ENCODE measurements at regions not wholly inside any gene's neighbourhood (a gene's known extent, or its start where the extent isn't known, plus 50 kb on each side); places are given as distances from the start of the nearest gene placed in this dataset.
"Not testable (repeated sequence)": the region's sequence is repeated elsewhere in the genome, so short reads cannot be mapped to it uniquely, and the experiment has no call there.

DNA sequence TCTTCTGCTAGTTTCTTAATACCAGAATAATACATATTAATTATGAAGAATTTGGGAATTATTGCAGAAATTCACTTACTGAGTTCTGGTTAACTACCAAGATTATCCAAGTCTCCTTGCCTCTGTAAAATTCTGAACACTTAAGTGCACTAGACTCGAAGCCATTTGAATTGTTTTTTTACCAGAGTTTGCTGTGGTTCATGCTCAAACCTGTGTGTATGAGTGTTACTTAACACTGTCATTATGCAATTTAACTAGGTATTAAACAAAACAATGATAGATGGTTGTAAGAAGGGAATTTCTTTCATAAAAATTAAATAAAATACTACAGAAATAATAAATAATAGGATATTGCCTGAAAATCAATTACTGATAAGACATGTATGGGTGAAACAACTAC lies 145.6 kb upstream of the FAT4 start:
- DNase-seq (ENCODE audit: low spot score in 2 of 2): no peak
- H3K4me1 ChIP-seq: no peaks in the 10 kb centered on the region
- H3K4me3 ChIP-seq: no peak overlapping the region
- TF ChIP-seq, protein P1, sequence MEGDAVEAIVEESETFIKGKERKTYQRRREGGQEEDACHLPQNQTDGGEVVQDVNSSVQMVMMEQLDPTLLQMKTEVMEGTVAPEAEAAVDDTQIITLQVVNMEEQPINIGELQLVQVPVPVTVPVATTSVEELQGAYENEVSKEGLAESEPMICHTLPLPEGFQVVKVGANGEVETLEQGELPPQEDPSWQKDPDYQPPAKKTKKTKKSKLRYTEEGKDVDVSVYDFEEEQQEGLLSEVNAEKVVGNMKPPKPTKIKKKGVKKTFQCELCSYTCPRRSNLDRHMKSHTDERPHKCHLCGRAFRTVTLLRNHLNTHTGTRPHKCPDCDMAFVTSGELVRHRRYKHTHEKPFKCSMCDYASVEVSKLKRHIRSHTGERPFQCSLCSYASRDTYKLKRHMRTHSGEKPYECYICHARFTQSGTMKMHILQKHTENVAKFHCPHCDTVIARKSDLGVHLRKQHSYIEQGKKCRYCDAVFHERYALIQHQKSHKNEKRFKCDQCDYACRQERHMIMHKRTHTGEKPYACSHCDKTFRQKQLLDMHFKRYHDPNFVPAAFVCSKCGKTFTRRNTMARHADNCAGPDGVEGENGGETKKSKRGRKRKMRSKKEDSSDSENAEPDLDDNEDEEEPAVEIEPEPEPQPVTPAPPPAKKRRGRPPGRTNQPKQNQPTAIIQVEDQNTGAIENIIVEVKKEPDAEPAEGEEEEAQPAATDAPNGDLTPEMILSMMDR (IDR thresholded peaks at IDR 0.05): no peak
- H3K9me3 ChIP-seq: no peaks in the 10 kb centered on the region
- intact Hi-C loops (cut with DNase I): no loop called here
- no peak overlapping the region for H3K27ac ChIP-seq
- H3K27me3 ChIP-seq: no peaks in the 10 kb centered on the region
- no peaks in the 10 kb centered on the region for H3K36me3 ChIP-seq

DNA sequence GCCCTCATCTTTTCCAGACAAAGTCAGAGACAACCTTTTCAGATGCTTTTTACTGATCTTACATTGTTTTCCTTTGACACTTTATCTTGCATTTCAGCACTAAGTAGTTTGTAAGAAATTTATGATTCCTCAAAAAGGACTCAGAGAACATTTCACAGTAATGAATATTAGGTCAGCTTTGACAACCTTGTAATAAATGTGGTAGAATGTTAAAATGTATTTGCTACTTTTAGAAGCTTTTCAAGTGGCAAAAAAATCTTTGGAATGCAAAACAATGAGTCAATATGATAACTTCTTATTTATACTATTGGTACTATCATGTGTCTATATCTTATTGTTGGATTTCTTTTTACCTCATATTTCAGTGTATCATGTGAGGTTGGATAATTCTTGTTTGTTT lies 146.2 kb upstream of the FAT4 start:
- DNase-seq (ENCODE audit: low spot score in 2 of 2): no peak
- Histone ChIP-seq H3K4me3 (no peak overlapping the region), H3K9me3 (no peaks in the 10 kb centered on the region), H3K27me3 (no peaks in the 10 kb centered on the region), H3K36me3 (no peaks in the 10 kb centered on the region), H3K4me1 (no peaks in the 10 kb centered on the region), H3K27ac (no peak overlapping the region)
- TF ChIP-seq, protein P1 (IDR thresholded peaks at IDR 0.05): no peak
- intact Hi-C loops (cut with DNase I): no loop called here

DNA sequence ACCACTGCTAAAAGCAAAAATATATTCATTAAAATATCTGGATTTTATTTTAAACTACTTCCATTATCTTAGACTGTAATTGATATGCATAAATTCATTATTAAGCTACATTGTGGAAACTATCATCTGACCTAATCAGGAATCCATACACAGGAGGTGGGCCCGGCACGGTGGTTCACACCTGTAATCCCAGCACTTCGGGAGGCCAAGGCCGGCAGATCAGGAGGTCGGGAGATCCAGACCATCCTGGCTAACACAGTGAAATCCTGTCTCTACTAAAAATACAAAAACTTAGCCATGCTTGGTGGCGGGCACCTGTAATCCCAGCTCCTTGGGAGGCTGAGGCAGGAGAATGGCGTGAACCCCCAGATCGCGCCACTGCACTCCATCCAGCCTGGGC lies 148.7 kb upstream of the FAT4 start:
- H3K27ac ChIP-seq; H3K9me3 ChIP-seq; H3K27me3 ChIP-seq; DNase-seq (ENCODE audit: low spot score in 2 of 2); H3K36me3 ChIP-seq; H3K4me1 ChIP-seq; intact Hi-C loops (cut with DNase I); H3K4me3 ChIP-seq: not testable (repeated sequence)

DNA sequence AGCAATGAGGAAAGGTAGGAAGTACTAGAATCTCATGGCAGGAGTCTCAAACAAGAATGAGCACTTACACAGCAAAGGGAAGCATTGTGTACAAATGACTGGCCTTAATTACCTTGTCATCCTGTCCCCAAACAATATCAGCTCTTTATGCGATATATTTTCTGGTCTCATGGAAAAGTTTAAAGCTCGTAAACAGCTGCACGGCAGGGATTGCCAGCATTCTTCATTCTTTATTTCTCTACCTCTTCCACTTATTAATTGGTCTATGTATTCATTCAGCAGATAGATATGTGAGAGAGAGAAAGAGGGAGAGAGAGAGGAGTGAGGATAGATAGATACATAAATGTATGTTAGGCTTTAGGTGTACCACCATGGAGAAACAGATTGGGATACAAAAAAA lies 155.8 kb upstream of the FAT4 start:
- TF ChIP-seq, protein P1 (IDR thresholded peaks at IDR 0.05): no peak
- Histone ChIP-seq H3K4me1 (no peaks in the 10 kb centered on the region), H3K4me3 (no peak overlapping the region), H3K9me3 (no peaks in the 10 kb centered on the region), H3K36me3 (no peaks in the 10 kb centered on the region), H3K27ac (no peak overlapping the region), H3K27me3 (no peaks in the 10 kb centered on the region)
- DNase-seq (ENCODE audit: low spot score in 2 of 2): no peak
- intact Hi-C loops (cut with DNase I): no loop called here

- Histone ChIP-seq H3K4me3 (no peak overlapping the region), H3K9me3 (no peaks in the 10 kb centered on the region), H3K27ac (no peak overlapping the region), H3K4me1 (no peaks in the 10 kb centered on the region), H3K36me3 (no peaks in the 10 kb centered on the region), H3K27me3 (no peaks in the 10 kb centered on the region)
- no peak for DNase-seq (ENCODE audit: low spot score in 2 of 2)
- intact Hi-C loops (cut with DNase I): no loop called here
- TF ChIP-seq, protein P1 (IDR thresholded peaks at IDR 0.05): no peak
Measured at GRCh38 chr4:125155251-125155650, 159.5 kb upstream of the FAT4 start.

- Histone ChIP-seq H3K9me3 (no peaks in the 10 kb centered on the region), H3K36me3 (no peaks in the 10 kb centered on the region), H3K27me3 (no peaks in the 10 kb centered on the region), H3K4me1 (no peaks in the 10 kb centered on the region), H3K4me3 (no peak overlapping the region), H3K27ac (no peak overlapping the region)
- TF ChIP-seq, protein P1 (IDR thresholded peaks at IDR 0.05): no peak
- no peak for DNase-seq (ENCODE audit: low spot score in 2 of 2)
- intact Hi-C loops (cut with DNase I): no loop called here
Measured at GRCh38 chr4:125140966-125141495, 173.7 kb upstream of the FAT4 start.
